Stimulated activated CD4-positive, alpha-beta T cell treated with anti-CD3 and anti-CD28 coated beads, Interleukin-1b, Interleukin-23, amount 100 ng/mL, for 4 hours (primary cell): ENCODE measurements at regions not wholly inside any gene's neighbourhood (a gene's known extent, or its start where the extent isn't known, plus 50 kb on each side); places are given as distances from the start of the nearest gene placed in this dataset.

ENCODE experiments used
- DNase-seq, 2 donors: peaks; one replicate each; pipeline ENCODE4 v3.0.0-alpha.2; 2020; ENCODE audit warnings: low read depth in 2 of 2

DNA sequence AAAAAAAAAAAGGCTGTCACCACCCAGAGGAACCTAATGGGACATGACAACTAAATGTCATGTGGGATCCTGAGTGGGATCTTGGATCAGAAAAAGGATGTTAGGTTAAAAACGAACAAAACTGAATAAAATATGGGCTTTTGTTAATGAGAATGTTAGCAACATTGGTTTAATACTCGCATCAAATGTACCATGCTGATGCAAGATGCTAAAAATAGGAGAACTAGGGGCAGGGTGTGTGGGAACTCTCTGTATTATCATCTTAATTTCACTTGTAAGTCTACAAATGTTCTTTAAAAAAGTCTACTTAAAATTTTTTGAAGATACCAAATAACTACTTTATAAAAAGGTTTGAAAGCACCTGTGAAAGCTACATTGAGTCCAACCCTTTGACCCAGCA, 88.8 kb upstream of the PRR5 start:
- no peak for DNase-seq

DNA sequence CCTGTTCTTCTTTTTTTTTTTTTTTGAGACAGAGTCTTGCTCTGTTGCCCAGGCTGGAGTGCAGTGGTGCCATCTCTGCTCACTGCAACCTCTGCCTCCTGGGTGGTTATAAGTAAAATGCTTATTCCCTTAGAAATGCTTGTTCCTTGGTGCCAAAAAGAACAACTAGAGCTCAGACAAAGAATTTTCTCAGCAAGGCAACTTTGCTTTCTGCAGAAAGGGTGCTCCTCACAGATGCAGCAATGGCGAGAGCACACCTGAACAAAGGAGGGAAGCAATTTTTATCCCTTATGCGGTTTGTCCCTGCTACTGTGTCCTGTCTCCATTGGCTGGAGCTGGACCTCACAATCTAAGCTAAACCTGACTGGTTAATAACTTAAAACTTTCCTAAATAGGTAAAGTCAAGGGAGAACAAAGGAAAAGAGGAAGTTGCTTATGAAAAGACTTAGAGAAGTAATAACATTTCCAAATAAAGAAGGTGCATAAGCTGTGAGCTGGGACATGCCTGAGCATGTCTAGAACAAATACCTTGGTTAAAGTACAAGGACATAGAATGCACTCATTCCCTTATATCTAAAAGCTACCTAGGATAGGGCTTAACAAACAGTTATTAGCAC, 90.0 kb upstream of the PRR5 start:
- DNase-seq, result no peak

DNA sequence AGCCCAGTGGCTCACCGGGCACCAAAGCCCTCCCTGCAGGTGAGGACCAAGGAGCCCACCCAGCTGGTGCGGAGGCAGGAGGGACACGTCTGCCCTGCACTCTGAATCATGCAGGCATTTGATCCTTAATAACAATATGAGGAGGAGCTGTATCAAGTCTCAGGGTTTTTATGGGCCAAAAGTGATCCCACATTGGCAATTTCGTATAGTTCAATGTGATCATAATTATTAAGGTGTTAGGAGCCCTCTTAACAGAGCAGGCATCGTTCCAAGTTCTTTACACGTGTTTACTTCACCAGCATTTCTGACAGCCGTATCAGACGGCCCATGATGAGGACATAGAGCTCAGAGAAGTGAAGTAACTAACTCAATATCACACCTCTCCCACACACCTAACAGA, 91.9 kb upstream of the PRR5 start:
- no peak for DNase-seq

DNA sequence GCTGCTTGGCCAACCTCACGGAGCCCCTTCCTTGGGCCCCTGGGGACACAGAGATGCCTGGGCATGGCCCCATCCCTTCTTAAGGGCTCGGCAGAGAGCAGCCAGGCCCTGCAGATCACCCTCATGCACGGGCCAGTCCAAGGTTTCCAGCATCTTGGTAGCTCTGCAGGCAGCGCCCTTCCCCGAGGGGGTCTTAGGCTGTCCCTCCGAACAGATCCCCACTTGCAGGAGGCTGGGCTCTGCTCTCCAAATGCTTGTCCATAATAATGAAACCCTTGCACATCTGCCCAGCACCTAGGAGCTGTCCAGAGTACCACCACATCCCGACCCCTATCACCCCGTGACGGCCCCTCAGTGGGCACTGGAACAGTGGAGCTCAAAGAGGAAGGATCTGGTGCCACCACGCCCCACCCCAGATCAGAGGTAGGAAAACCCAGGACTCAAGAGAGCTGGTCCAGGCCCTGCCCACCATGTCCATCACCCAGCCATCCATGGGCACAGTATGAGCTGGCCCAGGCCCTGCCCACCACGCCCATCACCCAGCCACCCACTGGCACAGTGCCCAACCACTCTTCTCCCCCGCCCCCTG, 92.5 kb upstream of the PRR5 start:
- no peak for DNase-seq

DNA sequence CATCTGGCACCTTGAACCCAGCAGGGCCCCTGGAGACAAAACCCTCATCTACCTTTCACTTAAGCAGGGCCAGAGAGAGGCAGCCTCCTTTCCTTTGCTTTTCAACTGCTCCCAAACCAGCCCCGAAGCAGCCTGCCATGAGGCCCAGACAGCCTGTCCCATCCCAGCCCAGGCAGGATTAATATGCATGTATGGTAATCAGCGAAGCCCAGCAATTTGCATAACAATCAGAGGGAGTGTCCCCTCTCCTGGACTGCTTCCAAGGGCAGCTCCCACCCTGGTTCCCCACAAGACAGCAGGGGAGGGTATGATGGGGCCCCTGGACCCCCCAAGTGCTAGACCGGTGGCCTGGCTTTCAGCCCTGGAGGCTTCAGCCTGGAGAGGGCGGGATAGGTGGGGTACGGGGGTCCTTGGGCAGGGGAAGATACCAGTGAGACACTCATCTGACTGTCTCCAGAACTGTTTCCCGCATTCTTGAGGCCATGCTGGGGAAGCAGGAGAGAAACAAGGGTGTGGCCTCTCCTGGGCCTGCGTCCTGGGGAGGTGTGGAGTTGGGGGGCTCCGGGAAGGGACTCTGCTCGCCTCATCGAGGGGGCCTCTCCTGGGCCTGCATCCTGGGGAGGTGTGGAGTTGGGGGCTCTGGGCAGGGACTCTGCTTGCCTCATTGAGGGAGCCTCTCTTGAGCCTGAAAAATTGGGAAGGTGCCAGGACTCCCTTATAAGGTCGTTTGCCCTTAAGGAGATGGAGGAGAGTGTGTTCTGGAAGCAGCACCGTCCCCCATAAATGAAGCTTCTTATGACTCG, 93.2 kb upstream of the PRR5 start:
- DNase-seq, result no peak

DNA sequence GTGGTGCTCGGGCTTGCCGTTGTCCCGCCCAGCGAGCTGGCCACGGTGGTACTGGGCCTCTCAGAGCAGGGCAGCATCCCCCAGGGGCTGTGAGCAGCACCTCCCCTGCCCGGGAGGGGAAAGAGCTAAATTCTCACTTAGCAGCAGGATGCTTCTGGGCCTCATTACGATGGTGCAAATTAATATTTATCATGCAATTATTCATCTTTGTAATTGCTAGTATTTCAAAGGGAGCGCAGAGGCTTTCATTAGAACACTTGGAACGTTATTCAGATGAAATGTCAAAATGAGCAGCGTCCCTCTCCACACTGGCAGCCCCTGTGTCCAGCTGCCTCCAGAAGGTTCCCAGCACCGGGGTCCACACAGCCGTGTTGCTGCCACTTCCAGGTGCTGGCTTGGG, 95.9 kb upstream of the PRR5 start:
- DNase-seq, result no peak

DNA sequence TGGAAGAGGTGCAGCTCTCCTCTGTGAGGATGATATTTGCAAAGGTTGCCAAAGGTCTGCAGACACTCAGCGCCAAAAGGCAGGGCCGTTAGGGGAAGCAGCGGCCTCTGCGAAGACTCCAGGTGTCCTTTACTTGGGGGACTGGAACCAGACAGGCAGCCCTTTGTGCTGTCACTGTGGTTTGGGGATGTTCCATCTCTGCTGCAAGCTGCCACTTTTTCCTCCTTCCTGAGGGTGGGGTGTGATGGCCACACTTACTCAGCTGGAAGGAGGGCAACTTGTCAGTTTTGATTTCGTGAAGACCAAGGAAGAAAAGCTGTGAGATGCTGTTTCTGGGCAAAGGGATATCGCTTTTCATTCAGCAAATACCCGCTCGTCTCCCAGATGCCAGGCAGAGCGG, 96.5 kb upstream of the PRR5 start:
- no peak for DNase-seq

DNA sequence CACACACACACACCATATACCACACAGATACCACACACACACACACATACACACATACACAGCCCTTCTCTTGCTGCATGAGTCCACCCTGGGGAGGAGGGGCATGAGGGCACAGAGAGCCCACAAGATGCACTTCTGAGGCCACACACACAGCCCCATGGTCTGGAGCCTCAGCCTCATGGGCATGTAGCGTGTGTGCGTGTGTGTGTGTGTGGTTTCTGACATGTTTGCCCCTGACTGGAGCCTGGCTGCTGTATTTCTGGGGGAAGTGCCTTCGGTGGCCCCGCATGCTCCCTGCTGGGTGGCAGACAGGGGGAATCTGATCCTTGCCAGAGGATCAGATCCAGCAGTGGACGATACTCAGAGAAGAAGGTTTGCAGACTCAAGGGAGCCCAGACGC, 97.0 kb upstream of the PRR5 start:
- no peak for DNase-seq

DNA sequence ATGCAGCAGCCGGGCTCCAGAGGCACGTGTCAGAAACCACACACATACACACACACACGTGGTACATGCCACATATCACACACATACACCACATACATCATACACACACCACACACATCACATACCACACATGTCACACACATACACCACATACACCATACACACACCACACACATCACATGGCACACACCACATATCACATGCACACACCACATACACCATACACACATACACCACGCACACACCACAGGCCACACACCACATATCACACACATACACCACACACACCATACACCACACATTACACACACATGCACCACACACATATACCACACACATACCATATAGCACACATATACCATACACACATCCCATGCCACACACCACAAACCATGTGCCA, 97.5 kb upstream of the PRR5 start:
- DNase-seq, result no peak

DNA sequence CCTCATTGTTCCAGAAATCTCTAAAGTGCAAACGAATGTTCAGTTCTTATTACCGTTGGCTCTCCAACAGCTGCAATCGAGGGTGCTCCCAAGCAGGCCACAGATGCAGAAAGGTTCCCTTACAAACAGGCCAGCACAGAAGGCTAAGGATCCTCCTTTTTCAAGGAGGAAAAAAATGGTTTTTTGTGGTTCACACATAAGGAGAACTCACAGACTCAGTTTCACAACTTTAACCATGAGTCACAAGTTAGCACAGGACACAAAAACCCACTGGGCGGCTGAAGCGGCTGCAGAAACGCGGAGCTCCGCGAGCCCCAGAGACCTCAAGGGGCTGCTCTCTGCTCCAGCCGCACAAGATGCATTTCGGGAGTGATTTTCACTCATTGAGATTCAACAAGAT, 98.2 kb upstream of the PRR5 start:
- DNase-seq, result no peak

DNA sequence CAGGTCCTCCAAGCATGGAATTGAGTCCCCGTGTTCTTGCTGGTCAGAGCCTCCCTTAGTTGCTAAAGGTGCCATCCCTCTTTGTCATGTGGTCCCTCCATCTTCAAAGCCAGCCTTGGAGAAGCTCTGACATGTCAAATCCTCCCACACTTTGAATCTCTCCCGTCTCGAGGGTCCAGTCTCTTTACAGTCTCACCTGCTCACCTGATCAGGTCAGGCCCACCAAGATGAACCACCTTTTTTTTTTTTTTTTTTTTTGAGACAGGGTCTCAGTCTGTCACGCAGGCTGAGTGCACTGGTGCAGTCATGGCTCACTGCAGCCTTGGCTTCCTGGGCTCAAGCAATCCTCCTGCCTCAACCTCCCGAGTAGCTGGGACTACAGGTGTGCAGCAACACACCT, 100.3 kb upstream of the PRR5 start:
- no peak for DNase-seq

DNA sequence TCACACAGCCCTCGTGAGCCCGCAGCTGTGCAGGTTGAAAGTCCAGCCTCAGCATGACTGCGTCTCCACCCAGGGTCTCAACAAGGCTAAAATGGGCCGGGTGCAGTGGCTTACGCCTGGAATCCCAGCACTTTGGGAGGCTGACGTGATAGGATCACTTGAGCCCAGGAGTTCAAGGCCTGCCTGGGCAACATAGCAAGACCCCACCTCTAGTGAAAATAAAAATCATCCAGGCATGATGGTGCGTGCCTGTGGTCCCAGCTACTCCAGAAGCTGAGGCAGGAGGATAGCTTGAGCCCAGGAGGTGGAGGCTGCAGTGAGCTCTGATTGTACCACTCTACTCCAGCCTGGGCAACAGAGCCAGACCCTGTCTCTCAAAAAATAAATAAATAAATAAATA, 100.8 kb upstream of the PRR5 start:
- DNase-seq, result no peak

DNA sequence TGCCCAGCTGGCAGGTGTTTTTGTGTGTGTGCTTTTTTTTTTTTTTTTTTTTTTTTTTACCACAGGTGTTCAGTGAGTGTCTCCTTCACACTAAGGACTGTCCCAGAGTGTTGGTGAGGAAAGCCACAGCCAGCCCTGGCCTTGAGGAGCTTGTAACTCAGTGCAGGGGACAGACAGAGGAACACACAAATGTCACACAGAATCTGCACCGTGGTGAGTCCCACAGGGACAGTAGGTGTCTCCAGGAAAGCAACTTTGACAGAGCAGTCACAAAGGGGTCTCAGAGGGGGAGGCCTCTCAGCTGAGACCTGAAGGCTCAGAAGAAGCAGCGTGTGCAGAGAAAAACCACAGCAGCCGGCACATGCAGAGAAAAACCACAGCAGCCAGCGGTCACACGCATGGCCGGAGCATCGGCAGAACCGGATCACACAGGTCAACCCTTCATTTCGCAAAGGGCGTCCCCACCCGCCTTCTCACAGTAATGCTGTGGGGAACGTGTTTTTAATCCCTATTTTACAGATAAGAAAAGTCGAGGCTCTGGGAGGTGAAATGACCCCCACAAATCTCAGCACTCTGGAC, 101.7 kb upstream of the PRR5 start:
- no peak for DNase-seq

DNA sequence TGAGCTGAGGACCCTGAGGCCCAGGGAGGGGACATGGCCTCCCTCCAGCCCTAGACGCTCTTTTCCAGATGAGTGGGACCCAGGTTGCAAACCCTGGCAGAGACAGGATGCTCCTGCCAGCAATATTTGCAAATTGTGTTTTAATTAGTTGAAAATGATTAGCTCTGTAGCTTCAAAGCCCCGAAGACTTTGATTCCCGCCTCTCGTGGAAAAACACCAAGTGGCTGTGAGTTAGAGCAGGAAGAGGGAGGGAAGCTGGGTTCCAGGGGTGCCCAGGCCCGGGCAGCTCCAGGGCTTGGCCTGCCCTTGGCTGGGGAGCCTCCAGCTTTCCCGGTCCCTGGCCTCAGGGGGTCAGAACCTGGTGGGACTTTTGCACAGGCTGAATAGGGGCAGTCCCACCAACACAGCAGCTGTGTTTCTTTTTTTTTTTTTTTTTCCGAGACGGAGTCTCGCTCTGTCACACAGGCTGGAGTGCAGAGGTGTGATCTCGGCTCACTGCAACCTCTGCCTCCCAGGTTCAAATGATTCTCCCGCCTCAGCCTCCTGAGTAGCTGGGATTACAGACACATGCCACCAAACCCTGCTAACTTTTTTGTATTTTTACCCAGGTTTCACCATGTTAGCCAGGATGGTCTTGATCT, 101.6 kb upstream of the RTL6 start:
- no peak for DNase-seq

DNA sequence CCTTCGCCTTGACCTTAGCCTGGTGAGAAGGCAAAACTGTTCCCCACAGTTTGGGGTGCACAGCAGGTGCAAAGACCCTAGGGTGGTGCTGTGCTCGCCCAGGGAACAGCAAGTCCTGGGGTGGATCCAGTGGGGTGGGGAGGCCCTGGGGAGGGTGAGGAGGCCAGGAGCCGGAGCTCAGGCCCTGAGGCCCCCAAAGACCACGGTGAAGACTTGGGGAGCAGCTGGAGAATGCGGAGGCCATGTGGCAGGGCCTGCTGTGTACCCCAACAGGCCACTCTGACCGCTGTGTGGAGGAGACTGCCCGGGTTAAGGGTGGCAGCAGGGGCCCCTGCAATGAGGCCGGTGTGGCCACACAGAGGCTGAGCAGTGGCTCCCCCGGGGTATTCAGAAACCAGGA, 101.1 kb upstream of the RTL6 start:
- no peak for DNase-seq

DNA sequence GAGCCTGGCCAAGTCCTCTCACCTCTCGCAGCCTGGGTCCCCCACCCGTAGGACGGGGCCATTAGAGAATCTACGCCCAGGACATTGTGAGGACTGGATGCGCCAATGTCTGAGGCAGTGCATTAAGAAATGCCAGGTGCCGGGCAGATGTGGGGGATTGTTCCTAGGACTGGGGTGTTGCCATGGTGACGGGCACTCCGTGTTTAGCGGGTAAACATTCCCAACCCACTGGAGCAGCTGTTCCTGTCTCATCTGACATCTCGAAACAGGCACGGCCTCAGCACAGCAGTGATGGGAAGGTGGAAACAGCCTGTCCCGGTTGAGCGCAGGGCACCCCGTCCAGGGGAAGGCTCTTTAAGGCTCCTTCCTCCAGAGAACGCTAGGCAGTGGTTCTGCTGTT, 99.6 kb upstream of the RTL6 start:
- DNase-seq, result no peak

DNA sequence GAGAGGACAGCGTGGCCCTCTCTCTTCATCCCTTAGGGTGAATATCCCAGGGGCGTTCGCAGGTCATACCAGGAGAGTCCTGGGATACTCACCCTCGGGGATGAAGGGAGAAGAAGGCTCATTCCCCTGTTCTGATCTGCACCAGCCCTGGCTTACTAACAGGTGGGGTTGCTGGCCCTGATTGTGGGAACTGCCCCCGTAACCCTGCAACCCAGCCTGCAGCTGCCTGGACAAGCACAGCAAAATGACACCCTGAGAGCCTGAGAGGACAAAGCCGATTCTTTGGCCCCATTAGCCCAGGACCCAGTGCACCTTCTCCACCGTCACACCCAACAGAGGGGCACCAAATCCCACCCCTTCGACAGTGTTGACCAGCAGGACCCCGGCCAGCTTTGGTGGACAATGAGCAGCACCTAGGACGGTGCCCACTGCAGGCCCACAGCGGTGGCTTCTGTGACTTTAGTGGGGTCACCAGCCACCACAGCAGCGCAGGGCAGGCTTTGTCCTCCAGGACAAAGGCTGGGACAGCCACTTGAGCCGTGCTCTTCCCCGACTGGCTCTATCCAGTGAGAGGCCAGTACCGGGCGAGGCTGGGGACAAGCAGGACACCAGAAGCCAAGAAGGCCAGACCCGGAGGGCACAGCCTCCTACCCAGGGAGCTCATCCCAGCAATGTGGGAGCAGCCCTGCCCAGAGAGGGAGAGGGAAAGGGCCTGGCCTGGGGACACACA, 98.5 kb upstream of the RTL6 start:
- no peak for DNase-seq

DNA sequence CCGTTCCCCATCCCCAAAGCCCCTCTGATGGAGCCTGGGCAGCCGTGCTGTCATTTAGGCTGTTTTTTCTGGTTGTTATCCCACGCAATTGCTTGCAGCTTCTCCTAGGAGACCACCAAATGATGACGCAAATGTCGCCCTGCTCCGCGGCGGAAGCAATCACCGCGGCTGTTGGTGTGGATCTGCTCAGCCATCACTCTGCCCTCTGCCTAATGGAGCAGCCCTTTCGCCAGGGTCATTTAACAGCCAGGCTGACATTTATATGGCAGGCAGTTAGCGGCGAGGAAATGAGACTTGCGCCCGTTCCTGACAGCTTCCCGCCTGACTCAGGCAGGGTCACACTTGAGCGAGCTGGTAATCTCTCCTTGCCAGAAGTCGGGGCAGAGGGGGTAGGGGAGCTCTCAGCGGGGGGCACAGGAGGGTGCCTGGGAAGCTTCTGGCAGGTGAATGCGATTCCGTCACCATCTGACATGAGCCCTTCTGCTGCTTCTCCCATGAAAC, 97.9 kb upstream of the RTL6 start:
- DNase-seq, result no peak

DNA sequence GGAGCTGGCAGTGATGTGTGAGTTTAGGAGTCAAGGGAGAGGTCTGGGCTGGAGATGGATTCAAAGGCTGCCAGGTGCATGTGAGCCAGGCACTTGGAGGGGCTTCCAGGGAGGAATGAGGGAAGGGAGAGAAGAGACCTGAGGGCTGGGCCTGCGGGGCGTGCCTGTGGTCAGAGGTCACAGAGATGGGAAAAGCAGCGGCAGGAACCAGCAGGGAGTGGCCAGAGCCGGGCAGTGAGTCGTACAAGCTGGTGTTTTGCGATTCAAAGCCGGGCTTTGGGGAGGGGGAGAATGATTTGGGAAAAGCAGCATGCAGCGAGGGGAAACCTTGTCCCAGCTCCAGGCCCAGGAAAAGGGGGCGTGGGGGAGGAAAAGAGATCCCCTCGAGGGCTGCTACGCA, 96.9 kb upstream of the RTL6 start:
- no peak for DNase-seq

DNA sequence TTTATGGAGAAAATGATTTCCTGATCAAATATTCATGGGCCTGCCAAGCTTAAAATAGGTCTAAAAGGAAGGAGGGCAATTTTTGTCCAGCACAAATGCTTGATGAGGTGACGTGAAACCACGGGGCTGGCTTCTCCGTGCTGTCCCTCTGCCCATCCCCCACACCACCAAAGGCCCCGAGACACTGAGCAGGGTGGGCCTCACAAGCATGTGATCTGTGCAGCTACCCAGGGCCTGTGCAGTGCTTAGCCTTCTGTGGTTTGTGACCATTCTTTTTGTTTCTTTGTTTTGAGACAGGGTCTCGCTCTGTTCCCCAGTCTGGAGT, 94.8 kb upstream of the RTL6 start:
- DNase-seq, result no peak

DNA sequence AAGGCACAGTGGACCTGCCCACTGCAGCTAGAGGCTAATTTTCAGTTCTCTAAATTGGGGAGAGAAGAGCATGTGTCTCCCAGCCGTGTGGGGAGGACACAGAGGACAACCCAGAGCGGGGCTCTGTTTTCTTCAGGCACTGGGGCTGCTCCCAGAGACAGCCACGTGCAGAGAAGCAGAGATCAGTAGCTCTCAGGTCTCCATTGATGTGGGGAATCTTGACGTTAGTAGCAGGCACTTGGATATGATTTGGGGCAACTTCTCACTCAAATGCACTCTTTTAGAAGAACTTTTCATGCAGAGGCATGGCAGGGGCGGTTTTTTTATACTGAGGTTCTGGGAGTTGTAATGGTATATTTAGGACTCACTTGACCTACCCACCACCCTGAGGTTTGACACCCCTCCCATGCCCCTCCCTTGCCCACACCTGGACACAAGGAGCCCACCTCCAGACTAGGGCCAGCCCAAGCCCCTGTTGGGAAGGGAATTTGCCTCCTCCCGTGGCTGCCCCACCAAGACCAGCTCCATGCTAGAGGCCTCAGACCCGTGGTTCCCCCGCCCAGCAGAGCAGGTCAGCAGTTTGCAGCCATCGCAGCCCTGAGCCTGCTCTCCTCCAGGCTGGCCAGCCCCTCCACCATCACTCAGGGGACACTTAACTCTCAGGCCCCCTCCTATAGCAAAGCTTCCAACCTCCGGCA, 94.2 kb upstream of the RTL6 start:
- DNase-seq, result no peak
